Caco-2 (cell line): ENCODE measurements at regions not wholly inside any gene's neighbourhood (a gene's known extent, or its start where the extent isn't known, plus 50 kb on each side); places are given as distances from the start of the nearest gene placed in this dataset.

Source experiments
- BruUV-seq: library from RNA; stranded (reverse); fragments of 400-500 nt; replicated peaks from 2 replicates; lab custom pipeline; 2021; lab: Mats Ljungman, UMichigan
- CTCF ChIA-PET: fragments of 300-600 bp; sonication (Branson Sonifier 250); formaldehyde crosslinking; loops from one replicate; lab custom pipeline; 2022; ENCODE audit warnings: antibody characterized with exemption; lab: Charles Lee
- POLR2A ChIA-PET: fragments of 300-600 bp; sonication (Branson Sonifier 250); formaldehyde crosslinking; loops from one replicate; lab custom pipeline; 2022; ENCODE audit warnings: antibody characterized with exemption; lab: Charles Lee
- DNase-seq, 2 experiments: peaks; one replicate each; pipeline versions ENCODE4 v3.0.0 to v3.0.0-alpha.2; 2020 to 2022
- H3K27me3 ChIP-seq: replicated peaks from 2 replicates; pipeline ENCODE4 v1.6.0; 2011; ENCODE audit warnings: low read length; ENCODE audit not compliant: control insufficient read depth, insufficient read depth
- H3K36me3 ChIP-seq: 2 replicates; pipeline ENCODE4 v1.5.1; 2011; ENCODE audit warnings: low read length; ENCODE audit not compliant: control insufficient read depth, insufficient read depth
- H3K4me1 ChIP-seq: fragments of 250-450 bp; sonication (Bioruptor Pico); 2 replicates; pipeline ENCODE4 v1.5.1; 2020; ENCODE audit warnings: mild to moderate bottlenecking
- H3K4me3 ChIP-seq: 2 replicates; pipeline ENCODE4 v1.5.1; 2011; ENCODE audit warnings: low read depth, mild to moderate bottlenecking, control low read depth, low read length
- H3K9me3 ChIP-seq: fragments of 250-450 bp; sonication (Bioruptor Pico); 2 replicates; pipeline ENCODE4 v1.5.1; 2020; ENCODE audit warnings: mild to moderate bottlenecking, moderate library complexity
- H3K27ac Mint-ChIP-seq: one replicate; pipeline ENCODE4 v1.8.0; 2022; ENCODE audit warnings: mixed read lengths; ENCODE audit not compliant: unreplicated experiment
- H3K27me3 Mint-ChIP-seq: one replicate; pipeline ENCODE4 v1.8.0; 2022; ENCODE audit warnings: mixed read lengths; ENCODE audit not compliant: insufficient read depth, unreplicated experiment
- H3K36me3 Mint-ChIP-seq: one replicate; pipeline ENCODE4 v1.8.0; 2022; ENCODE audit warnings: mild to moderate bottlenecking, mixed read lengths; ENCODE audit not compliant: insufficient read depth, unreplicated experiment
- H3K4me1 Mint-ChIP-seq: one replicate; pipeline ENCODE4 v1.8.0; 2022; ENCODE audit warnings: low read depth, mixed read lengths; ENCODE audit not compliant: unreplicated experiment
- H3K4me3 Mint-ChIP-seq: one replicate; pipeline ENCODE4 v1.8.0; 2022; ENCODE audit warnings: mild to moderate bottlenecking, moderate library complexity, mixed read lengths; ENCODE audit not compliant: unreplicated experiment
- H3K9me3 Mint-ChIP-seq: one replicate; pipeline ENCODE4 v1.8.0; 2022; ENCODE audit warnings: mixed read lengths; ENCODE audit not compliant: unreplicated experiment
- intact Hi-C: fragments of 100-400 bp; cut with micrococcal nuclease; formaldehyde crosslinking; loops from one replicate; pipeline ENCODE4 v1.10.0; 2022; ENCODE audit not compliant: unreplicated experiment
- TF ChIP-seq, protein P1 (sequence below), 2 experiments: fragments of 200-600 bp in 1 of 2; IDR thresholded peaks; 1 replicate in 1 of 2; 2 replicates in 1 of 2; pipeline versions ENCODE4 v1.5.1 to v1.8.0; 2011 to 2022; ENCODE audit warnings: antibody characterized with exemption in 1 of 2, control low read depth in 1 of 2, inconsistent platforms in 1 of 2, low read depth in 1 of 2, low read length in 1 of 2, mild to moderate bottlenecking in 1 of 2, moderate library complexity in 1 of 2; ENCODE audit not compliant: insufficient read depth in 1 of 2, severe bottlenecking in 1 of 2, unreplicated experiment in 1 of 2

- Mint-ChIP-seq H3K4me3 (no peak overlapping the region), H3K9me3 (peaks cover 7% of the 10 kb centered on the region), H3K4me1 (peaks cover 22% of the 10 kb centered on the region), H3K27me3 (no peaks in the 10 kb centered on the region), H3K27ac (no peak overlapping the region), H3K36me3 (no peaks in the 10 kb centered on the region)
- no TSS peak for BruUV-seq
- Histone ChIP-seq H3K4me1 (peaks cover 13% of the 10 kb centered on the region), H3K9me3 (no peaks in the 10 kb centered on the region), H3K36me3 (no peaks in the 10 kb centered on the region), H3K27me3 (no peaks in the 10 kb centered on the region), H3K4me3 (no peak overlapping the region)
- POLR2A ChIA-PET, result no interaction called here
- CTCF ChIA-PET, result no interaction called here
- TF ChIP-seq, protein P1, sequence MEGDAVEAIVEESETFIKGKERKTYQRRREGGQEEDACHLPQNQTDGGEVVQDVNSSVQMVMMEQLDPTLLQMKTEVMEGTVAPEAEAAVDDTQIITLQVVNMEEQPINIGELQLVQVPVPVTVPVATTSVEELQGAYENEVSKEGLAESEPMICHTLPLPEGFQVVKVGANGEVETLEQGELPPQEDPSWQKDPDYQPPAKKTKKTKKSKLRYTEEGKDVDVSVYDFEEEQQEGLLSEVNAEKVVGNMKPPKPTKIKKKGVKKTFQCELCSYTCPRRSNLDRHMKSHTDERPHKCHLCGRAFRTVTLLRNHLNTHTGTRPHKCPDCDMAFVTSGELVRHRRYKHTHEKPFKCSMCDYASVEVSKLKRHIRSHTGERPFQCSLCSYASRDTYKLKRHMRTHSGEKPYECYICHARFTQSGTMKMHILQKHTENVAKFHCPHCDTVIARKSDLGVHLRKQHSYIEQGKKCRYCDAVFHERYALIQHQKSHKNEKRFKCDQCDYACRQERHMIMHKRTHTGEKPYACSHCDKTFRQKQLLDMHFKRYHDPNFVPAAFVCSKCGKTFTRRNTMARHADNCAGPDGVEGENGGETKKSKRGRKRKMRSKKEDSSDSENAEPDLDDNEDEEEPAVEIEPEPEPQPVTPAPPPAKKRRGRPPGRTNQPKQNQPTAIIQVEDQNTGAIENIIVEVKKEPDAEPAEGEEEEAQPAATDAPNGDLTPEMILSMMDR (IDR thresholded peaks at IDR 0.05; ENCODE audit: insufficient read depth in 1 of 2, low read depth in 1 of 2, low read length in 1 of 2, severe bottlenecking in 1 of 2, unreplicated experiment in 1 of 2), result no peak
- no peak for DNase-seq
- intact Hi-C loops, result no loop called here
Measured at GRCh38 chr1:234881893-234882771, 246.5 kb downstream of the TOMM20 start.

DNA sequence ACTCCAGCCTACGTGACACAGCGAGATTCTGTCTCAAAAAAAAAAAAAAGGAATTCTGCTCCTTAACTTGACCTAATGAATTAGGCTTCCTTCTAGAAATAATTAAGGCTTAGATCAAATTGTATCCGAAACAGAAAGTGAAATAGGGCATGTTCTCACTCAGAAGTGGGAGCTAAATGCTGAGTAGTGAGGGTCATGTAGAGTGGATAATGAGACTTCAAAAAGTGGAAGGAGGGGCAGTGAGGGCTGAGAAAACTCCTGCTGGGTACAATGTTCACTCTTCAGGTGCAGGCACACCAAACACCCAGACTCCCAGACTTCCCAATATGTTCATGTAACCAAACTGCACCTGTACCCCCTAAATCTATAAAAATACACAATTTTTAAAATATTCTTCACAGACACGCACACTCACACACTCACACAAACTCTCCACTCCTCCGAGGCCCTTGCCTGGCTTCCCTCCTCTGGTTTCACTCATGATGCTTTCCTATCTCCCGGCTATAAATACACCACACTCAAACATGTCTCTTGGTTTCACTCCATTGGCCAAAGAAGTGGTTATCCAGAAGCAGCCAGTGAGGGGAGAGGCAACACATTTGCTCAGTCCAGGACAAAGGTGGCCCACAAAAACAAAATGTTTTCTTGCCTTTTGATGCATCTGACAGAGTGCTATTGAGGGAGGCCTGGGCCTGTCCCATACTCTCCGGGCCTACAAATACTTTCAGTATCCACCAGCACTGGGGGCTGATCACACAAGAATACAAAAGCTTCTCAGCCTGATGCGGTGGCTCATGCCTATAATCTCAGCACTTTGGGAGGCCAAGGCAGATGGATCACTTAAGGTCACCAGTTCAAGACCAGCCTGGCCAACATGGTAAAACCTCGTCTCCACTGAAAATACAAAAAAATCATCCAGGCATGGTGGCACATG, 249.2 kb downstream of the TOMM20 start:
- TF ChIP-seq, protein P1 (IDR thresholded peaks at IDR 0.05; ENCODE audit: insufficient read depth in 1 of 2, low read depth in 1 of 2, low read length in 1 of 2, severe bottlenecking in 1 of 2, unreplicated experiment in 1 of 2), result no peak
- Mint-ChIP-seq H3K9me3 (peaks cover 7% of the 10 kb centered on the region), H3K4me3 (no peak overlapping the region), H3K27me3 (no peaks in the 10 kb centered on the region), H3K36me3 (no peaks in the 10 kb centered on the region), H3K4me1 (peaks cover 35% of the 10 kb centered on the region), H3K27ac (no peak overlapping the region)
- no peak for DNase-seq
- intact Hi-C loops, result loop anchor here (5.0 to 10.0 kb wide), 5 partner anchors 57 to 385 kb away; partner anchors contain the start of gene IRF2BP2
- no TSS peak for BruUV-seq
- H3K4me3 ChIP-seq, result no peak overlapping the region
- ChIA-PET CTCF (no interaction called here), POLR2A (no interaction called here)
- H3K9me3 ChIP-seq, result no peaks in the 10 kb centered on the region
- H3K36me3 ChIP-seq, result no peaks in the 10 kb centered on the region
- H3K27me3 ChIP-seq, result no peaks in the 10 kb centered on the region
- peaks cover 40% of the 10 kb centered on the region for H3K4me1 ChIP-seq

DNA sequence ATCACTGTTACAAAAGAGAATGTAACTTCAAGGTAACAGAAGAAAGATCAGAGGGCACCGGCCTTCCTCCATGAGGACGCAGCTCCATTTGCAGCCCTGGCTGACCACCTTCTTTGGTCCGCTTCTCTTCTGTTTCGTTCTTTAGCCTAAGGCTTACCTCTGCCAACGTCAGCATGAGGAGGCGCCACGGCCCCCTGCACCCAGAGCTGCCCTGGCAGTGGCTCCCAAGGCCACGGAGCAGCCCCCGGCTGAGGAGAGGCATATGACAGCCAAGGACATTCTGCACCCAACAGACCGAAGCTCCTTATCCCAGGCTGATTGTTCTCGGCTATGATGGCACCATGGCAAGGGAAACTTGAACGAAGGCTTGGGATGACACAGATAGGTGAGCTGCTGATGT, 250.3 kb downstream of the TOMM20 start:
- TF ChIP-seq, protein P1 (IDR thresholded peaks at IDR 0.05; ENCODE audit: insufficient read depth in 1 of 2, low read depth in 1 of 2, low read length in 1 of 2, severe bottlenecking in 1 of 2, unreplicated experiment in 1 of 2), result no peak
- CTCF ChIA-PET, result no interaction called here
- POLR2A ChIA-PET, result no interaction called here
- Histone ChIP-seq H3K4me3 (no peak overlapping the region), H3K27me3 (no peaks in the 10 kb centered on the region), H3K36me3 (no peaks in the 10 kb centered on the region), H3K4me1 (peaks cover 44% of the 10 kb centered on the region), H3K9me3 (no peaks in the 10 kb centered on the region)
- Mint-ChIP-seq H3K27ac (no peak overlapping the region), H3K36me3 (no peaks in the 10 kb centered on the region), H3K4me1 (peaks cover 35% of the 10 kb centered on the region), H3K9me3 (peaks cover 7% of the 10 kb centered on the region), H3K27me3 (no peaks in the 10 kb centered on the region), H3K4me3 (no peak overlapping the region)
- no peak for DNase-seq
- intact Hi-C loops, result loop anchor here (5.0 to 10.0 kb wide), 5 partner anchors 56 to 383 kb away; partner anchors contain the start of gene IRF2BP2
- no TSS peak for BruUV-seq
